PC-3 (cell line): ENCODE measurements at regions not wholly inside any gene's neighbourhood (a gene's known extent, or its start where the extent isn't known, plus 50 kb on each side); places are given as distances from the start of the nearest gene placed in this dataset.

Experiments
- CTCF ChIP-seq: fragments of 300-600 bp; sonication (generic); conservative IDR thresholded peaks from 2 replicates; pipeline ENCODE4 v1.5.1; 2017; ENCODE audit warnings: antibody characterized with exemption, low read depth, mild to moderate bottlenecking, low read length
- EZH2 ChIP-seq: fragments of 300-600 bp; sonication (generic); IDR thresholded peaks from one replicate; pipeline ENCODE4 v1.6.1; 2017; ENCODE audit warnings: antibody characterized with exemption, mild to moderate bottlenecking, low read length; ENCODE audit not compliant: unreplicated experiment

- no peak for TF ChIP-seq CTCF
- no peak for TF ChIP-seq EZH2
Measured at GRCh38 chr15:88334436-88334835, 77.9 kb upstream of the NTRK3 start.
